NCI-H748 (cell line): ENCODE measurements at regions not wholly inside any gene's neighbourhood (a gene's known extent, or its start where the extent isn't known, plus 50 kb on each side); places are given as distances from the start of the nearest gene placed in this dataset.
"Not testable (repeated sequence)": the region's sequence is repeated elsewhere in the genome, so short reads cannot be mapped to it uniquely, and the experiment has no call there.

Source experiments
- DNase-seq: peaks from one replicate; lab custom pipeline; 2025; ENCODE audit not compliant: unreplicated experiment; lab: John Stamatoyannopoulos, UW

GRCh38 chr13:50380905-50381304 is 365.7 kb downstream of the KCNRG start:
- no peak for DNase-seq

GRCh38 chr13:50382511-50382910 is 367.3 kb downstream of the KCNRG start:
- DNase-seq = no peak

DNA sequence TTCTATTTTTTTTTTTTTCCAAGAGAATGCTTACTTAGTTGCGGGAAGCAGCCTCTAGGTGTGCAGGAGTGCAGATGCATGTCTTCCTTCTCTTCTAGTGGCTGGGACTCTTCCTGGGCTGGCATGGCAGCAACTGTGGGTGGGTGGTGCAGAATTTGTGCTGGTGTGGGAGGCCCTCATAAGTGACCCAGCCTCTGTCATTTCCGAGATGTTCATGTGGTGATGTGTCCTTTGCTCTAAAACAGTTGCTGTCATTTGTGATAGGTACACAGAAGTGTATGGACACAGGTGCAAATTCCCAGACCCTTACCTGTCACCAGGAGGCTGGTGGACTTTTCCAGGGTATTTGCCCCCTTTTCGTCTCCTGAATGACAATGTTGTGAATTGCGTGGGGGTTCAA is 367.7 kb downstream of the KCNRG start:
- DNase-seq = no peak

DNA sequence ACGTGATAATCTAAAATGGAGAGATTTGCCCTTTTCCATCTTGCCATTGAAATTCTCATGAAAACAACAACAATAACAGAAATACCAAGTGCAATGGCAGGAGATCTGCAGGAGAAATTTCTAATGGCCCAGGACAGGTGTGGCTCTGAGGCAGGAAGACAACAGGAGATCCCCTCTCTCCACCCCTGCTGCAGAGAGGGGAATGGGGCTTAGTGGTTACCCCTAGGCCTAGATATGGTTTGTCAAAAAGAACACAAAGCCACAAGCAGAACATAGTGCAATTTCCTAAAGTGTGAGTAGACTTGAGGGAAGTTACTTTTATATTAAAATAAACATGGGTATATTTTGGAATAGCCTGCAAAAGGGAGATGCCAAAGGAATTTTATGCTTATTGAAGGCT is 369.5 kb downstream of the KCNRG start:
- no peak for DNase-seq

DNA sequence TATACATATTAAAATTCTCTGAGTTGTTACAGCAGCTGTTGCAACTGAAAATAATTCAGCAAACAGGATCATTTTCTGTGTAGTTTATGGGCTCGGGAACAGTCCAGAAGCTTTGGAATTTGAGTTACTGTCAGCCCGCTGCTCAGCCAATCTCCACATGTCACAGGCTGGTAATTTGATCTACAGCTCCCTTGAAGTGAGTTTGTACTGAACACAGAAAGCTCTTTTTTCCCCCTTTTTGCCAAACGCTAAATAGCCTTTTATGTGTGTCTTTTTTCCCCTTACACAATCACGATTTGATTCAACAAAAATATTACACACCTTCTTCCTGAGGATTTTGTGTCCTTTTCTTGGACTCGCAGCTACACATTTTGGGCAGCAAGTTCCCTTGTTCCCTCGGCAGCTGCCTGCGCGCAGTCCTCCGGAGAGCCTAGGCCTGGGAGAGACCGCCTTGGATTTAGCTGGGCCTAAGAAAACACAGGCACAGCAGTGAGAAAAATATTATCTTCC is 371.4 kb downstream of the KCNRG start:
- DNase-seq = peak; percentile 41

- DNase-seq = peak; percentile 86
Measured at GRCh38 chr13:50387051-50387581, 371.9 kb downstream of the KCNRG start.

- no peak for DNase-seq
Measured at GRCh38 chr13:50388481-50388880, 373.2 kb downstream of the KCNRG start.

DNA sequence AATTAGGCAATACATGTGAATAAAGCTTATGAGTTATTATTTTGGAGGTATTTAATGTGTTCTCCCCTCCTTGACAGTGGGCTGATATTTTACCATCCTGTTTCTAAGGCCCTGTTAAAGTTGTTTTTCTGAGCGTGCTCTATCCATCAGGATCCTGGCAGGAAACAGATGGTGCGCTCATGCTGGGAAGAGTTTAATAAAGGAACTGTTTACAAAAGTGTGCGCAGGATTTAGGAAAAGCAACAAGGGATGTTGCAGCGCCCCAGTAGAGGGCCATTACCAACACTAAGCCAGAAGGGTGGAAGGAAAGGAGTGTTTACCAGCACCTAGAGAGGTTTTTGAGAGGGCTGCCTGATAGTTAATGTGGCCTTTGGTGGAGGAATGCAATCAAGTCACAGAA is 374.5 kb downstream of the KCNRG start:
- DNase-seq = peak; percentile 91

GRCh38 chr13:50390503-50391248 is 375.4 kb downstream of the KCNRG start:
- no peak for DNase-seq

DNA sequence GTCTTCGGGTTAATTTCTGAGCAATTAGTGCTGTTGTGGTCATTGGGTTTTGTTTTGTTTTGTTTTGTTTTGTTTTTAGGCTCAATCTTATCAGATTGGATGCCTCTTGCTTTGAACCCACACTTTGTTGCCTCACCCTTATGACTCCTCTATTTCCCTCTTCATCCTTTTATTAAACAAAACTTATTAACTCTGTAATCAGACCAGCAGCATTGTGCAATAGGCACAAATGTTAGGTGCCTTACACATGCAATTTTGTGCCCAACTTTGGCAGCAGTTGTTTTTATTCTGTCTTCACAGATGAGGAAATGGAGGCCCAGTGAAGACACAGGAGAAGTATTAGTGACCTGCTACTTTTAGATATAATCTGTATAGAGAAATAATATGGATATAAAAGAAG is 377.7 kb downstream of the KCNRG start:
- no peak for DNase-seq

GRCh38 chr13:50393628-50394027 is 378.4 kb downstream of the KCNRG start:
- DNase-seq = peak; percentile 77

- DNase-seq = no peak
Measured at GRCh38 chr13:50396001-50396400, 380.8 kb downstream of the KCNRG start.

DNA sequence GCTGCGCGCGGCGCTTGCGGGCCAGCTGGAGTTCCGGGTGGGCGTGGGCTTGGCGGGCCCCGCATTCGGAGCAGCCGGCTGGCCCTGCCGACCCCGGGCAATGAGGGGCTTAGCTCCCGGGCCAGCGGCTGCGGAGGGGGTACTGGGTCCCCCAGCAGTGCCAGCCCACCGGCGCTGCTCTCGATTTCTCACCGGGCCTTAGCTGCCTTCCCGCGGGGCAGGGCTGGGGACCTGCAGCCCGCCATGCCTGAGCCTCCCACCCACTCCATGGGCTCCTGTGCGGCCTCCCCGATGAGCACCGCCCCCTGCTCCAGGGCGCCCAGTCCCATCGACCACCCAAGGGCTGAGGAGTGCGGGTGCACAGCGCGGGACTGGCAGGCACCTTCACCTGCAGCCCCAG is 381.4 kb downstream of the KCNRG start:
- DNase-seq = not testable (repeated sequence)

DNA sequence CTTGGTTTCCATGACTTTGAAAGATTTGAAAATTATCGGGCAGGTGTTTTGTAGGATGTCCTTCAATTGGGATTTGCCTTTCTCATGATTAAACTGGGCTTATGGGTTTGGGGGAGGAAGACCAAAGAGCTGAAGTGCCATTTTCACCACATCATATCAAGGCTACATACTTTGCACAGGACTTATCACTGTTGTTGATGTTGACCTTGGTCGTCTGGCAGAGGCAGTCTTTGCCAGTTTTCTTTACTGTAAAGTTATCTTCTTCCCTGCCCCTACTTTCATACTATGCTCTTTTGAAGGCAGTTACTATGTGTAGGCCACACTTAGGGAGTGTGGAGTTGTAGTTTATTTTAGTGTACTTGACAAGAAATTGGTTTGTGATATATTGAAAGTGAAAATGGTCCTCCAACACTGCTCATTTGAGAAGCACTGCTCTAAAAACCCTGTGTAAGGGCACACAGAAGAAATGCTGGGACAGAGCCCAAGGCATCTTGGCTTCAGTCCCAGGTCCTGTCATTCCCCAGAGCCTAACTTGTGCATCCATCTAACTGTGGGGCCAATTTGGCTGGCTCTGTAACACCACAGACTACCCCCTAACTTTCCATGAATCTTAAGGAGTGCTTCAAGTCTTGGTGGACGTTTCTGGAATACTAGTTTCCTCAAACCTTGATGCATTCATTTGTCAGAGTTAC is 384.9 kb downstream of the KCNRG start:
- no peak for DNase-seq

GRCh38 chr13:50401049-50401505 is 385.8 kb downstream of the KCNRG start:
- no peak for DNase-seq

GRCh38 chr13:50401721-50402465 is 386.6 kb downstream of the KCNRG start:
- DNase-seq = no peak

GRCh38 chr13:50403311-50403710 is 388.1 kb downstream of the KCNRG start:
- peak; percentile 68 for DNase-seq

DNA sequence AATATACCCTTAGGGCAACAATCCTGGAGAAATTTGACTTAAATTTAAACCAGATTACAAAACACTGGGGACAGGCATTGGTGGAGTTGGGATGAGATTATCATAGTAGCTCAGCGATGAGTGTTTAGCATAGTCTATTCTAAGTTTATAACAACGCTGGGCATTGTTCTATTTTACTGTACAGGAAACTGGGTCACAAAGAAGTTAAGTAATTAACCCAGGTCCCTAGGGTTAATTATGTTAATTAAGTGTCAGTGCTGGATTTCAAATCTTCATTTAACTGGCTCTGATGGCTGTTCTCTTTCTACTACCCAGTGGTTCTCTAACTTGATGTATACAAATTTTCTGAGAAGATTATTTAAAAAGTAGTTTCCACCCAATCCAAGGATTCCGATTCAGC is 388.9 kb downstream of the KCNRG start:
- DNase-seq = no peak

DNA sequence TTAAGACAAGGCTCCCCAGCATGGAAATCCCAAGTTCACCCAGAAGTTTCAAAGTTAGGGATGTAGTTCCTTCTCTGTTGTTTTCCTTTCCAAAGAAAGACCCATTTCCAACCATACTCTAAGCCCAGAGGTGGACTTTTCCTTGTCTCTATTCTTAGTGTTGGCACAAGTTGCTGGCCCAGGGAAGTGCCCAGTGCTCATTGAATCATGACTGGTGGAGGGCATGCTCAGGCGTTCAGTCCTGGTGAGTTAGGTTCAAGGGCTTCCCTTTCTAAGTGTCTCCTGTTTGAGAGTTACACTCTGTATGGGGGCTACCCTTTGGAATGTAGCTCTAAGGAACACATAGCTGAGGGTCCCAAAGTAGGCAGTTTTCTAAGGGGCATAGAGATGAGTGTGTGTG is 389.5 kb downstream of the KCNRG start:
- no peak for DNase-seq

DNA sequence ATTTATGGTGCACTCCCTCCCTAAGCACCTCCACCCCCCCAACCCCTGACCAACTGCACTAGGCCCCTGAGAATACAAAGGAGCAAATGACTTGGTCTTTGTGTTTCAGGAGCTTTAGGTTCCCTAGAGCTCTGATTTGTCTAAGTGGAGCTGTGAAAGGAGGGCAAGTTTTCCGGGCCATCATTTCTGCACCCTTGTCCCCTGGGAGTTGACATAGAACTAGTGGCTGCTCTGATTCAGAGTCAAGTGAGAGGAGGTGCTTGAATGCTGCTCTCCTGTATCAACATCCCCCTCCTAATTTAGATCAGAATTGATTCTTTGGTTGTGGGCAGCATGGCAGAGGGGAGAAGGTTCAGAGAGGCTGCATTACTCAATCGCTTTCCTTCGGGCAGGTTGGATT is 391.6 kb downstream of the KCNRG start:
- peak; percentile 22 for DNase-seq

- DNase-seq = no peak
Measured at GRCh38 chr13:50408068-50408467, 392.8 kb downstream of the KCNRG start.
